Stimulated activated naive CD8-positive, alpha-beta T cell treated with anti-CD3 and anti-CD28 coated beads, Interleukin-15, amount 100 ng/mL, for 72 hours (primary cell): ENCODE measurements at regions not wholly inside any gene's neighbourhood (a gene's known extent, or its start where the extent isn't known, plus 50 kb on each side); places are given as distances from the start of the nearest gene placed in this dataset.

Source experiments
- ATAC-seq: fragments of 150-1000 bp; cut with Tn5 transposase; 2 replicates; pipeline ENCODE4 v1.10.0; 2021; ENCODE audit warnings: mild to moderate bottlenecking, moderate library complexity
- DNase-seq, 2 donors: peaks; one replicate each; pipeline ENCODE4 v3.0.0; 2021 to 2022
- H3K27ac Mint-ChIP-seq, 2 donors: one replicate each; pipeline ENCODE4 v1.8.0; 2022; ENCODE audit warnings: mild to moderate bottlenecking in 2 of 2, mixed read lengths in 2 of 2, moderate library complexity in 2 of 2
- H3K27me3 Mint-ChIP-seq: one replicate; pipeline ENCODE4 v1.8.0; 2022; ENCODE audit warnings: mixed read lengths
- H3K4me1 Mint-ChIP-seq: one replicate; pipeline ENCODE4 v1.8.0; 2022; ENCODE audit warnings: mild to moderate bottlenecking, mixed read lengths
- H3K4me3 Mint-ChIP-seq, 2 donors: one replicate each; pipeline ENCODE4 v1.8.0; 2022; ENCODE audit warnings: mild to moderate bottlenecking in 2 of 2, mixed read lengths in 2 of 2, moderate library complexity in 1 of 2
- H3K9me3 Mint-ChIP-seq, 2 donors: one replicate each; pipeline ENCODE4 v1.8.0; 2022; ENCODE audit warnings: mixed read lengths in 2 of 2

GRCh38 chr13:78997902-78998629 is 339.1 kb upstream of the OBI1 start:
- Mint-ChIP-seq H3K9me3 (no peaks in the 10 kb centered on the region), H3K4me1 (no peaks in the 10 kb centered on the region), H3K27me3 (no peaks in the 10 kb centered on the region), H3K4me3 (no peak overlapping the region), H3K27ac (no peak overlapping the region)
- DNase-seq (no peak), ATAC-seq (no peak)

- no peak for ATAC-seq
- H3K4me1 Mint-ChIP-seq, result no peaks in the 10 kb centered on the region
- no peak overlapping the region for H3K27ac Mint-ChIP-seq
- DNase-seq, result no peak
- no peaks in the 10 kb centered on the region for H3K9me3 Mint-ChIP-seq
- no peak overlapping the region for H3K4me3 Mint-ChIP-seq
- no peaks in the 10 kb centered on the region for H3K27me3 Mint-ChIP-seq
Measured at GRCh38 chr13:78993792-78994191, 334.8 kb upstream of the OBI1 start.

GRCh38 chr13:78981913-78982312 is 323.0 kb upstream of the OBI1 start:
- H3K4me1 Mint-ChIP-seq, result no peaks in the 10 kb centered on the region
- no peaks in the 10 kb centered on the region for H3K9me3 Mint-ChIP-seq
- H3K4me3 Mint-ChIP-seq, result no peak overlapping the region
- H3K27ac Mint-ChIP-seq, result no peak overlapping the region
- no peak for DNase-seq
- ATAC-seq, result peak; percentile 31
- H3K27me3 Mint-ChIP-seq, result no peaks in the 10 kb centered on the region

GRCh38 chr13:78979349-78979748 is 320.4 kb upstream of the OBI1 start:
- Mint-ChIP-seq H3K9me3 (no peaks in the 10 kb centered on the region), H3K4me3 (no peak overlapping the region), H3K4me1 (no peaks in the 10 kb centered on the region), H3K27ac (no peak overlapping the region), H3K27me3 (no peaks in the 10 kb centered on the region)
- DNase-seq (no peak), ATAC-seq (no peak)

- DNase-seq (peak; percentile 28 to 37), ATAC-seq (peak; percentile 83)
- Mint-ChIP-seq H3K4me3 (no peak overlapping the region), H3K27me3 (no peaks in the 10 kb centered on the region), H3K9me3 (no peaks in the 10 kb centered on the region), H3K27ac (no peak overlapping the region), H3K4me1 (no peaks in the 10 kb centered on the region)
Measured at GRCh38 chr13:78978381-78978998, 319.5 kb upstream of the OBI1 start.

GRCh38 chr13:78977311-78977710 is 318.4 kb upstream of the OBI1 start:
- no peaks in the 10 kb centered on the region for H3K9me3 Mint-ChIP-seq

GRCh38 chr13:78976696-78977095 is 317.7 kb upstream of the OBI1 start:
- no peak for ATAC-seq
- no peak for DNase-seq
- no peaks in the 10 kb centered on the region for H3K4me1 Mint-ChIP-seq
- H3K27ac Mint-ChIP-seq, result no peak overlapping the region
- H3K9me3 Mint-ChIP-seq, result no peaks in the 10 kb centered on the region
- H3K27me3 Mint-ChIP-seq, result no peaks in the 10 kb centered on the region
- no peak overlapping the region for H3K4me3 Mint-ChIP-seq

More at GRCh38 chr13:78977311-78977710, 318.4 kb upstream of the OBI1 start:
- DNase-seq, result no peak
- Mint-ChIP-seq H3K4me3 (no peak overlapping the region), H3K27me3 (no peaks in the 10 kb centered on the region), H3K27ac (no peak overlapping the region), H3K4me1 (no peaks in the 10 kb centered on the region)
- no peak for ATAC-seq

GRCh38 chr13:78972561-78972960 is 313.6 kb upstream of the OBI1 start:
- Mint-ChIP-seq H3K4me1 (no peaks in the 10 kb centered on the region), H3K27me3 (peaks cover 8% of the 10 kb centered on the region), H3K27ac (no peak overlapping the region), H3K4me3 (no peak overlapping the region), H3K9me3 (no peaks in the 10 kb centered on the region)
- no peak for ATAC-seq
- DNase-seq, result no peak

GRCh38 chr13:78971355-78972025 is 312.5 kb upstream of the OBI1 start:
- ATAC-seq, result no peak
- peaks cover 8% of the 10 kb centered on the region for H3K27me3 Mint-ChIP-seq
- H3K4me3 Mint-ChIP-seq, result no peak overlapping the region
- H3K9me3 Mint-ChIP-seq, result no peaks in the 10 kb centered on the region
- DNase-seq, result no peak
- no peak overlapping the region for H3K27ac Mint-ChIP-seq
- H3K4me1 Mint-ChIP-seq, result no peaks in the 10 kb centered on the region

GRCh38 chr13:78960881-78961280 is 301.9 kb upstream of the OBI1 start:
- H3K9me3 Mint-ChIP-seq, result no peaks in the 10 kb centered on the region
- H3K4me3 Mint-ChIP-seq, result no peak overlapping the region
- H3K4me1 Mint-ChIP-seq, result no peaks in the 10 kb centered on the region
- ATAC-seq (no peak), DNase-seq (no peak)
- H3K27ac Mint-ChIP-seq, result no peak overlapping the region
- peaks cover 8% of the 10 kb centered on the region for H3K27me3 Mint-ChIP-seq

- peaks cover 8% of the 10 kb centered on the region for H3K27me3 Mint-ChIP-seq
- no peak for DNase-seq
- H3K27ac Mint-ChIP-seq, result no peak overlapping the region
- H3K4me3 Mint-ChIP-seq, result no peak overlapping the region
- H3K9me3 Mint-ChIP-seq, result no peaks in the 10 kb centered on the region
- H3K4me1 Mint-ChIP-seq, result no peaks in the 10 kb centered on the region
- no peak for ATAC-seq
Measured at GRCh38 chr13:78958006-78958405, 299.1 kb upstream of the OBI1 start.

- ATAC-seq (no peak), DNase-seq (no peak)
- no peaks in the 10 kb centered on the region for H3K4me1 Mint-ChIP-seq
- H3K9me3 Mint-ChIP-seq, result no peaks in the 10 kb centered on the region
- H3K27ac Mint-ChIP-seq, result no peak overlapping the region
- H3K4me3 Mint-ChIP-seq, result no peak overlapping the region
- peaks cover 2% of the 10 kb centered on the region for H3K27me3 Mint-ChIP-seq
Measured at GRCh38 chr13:78940455-78941130, 281.6 kb upstream of the OBI1 start.

GRCh38 chr13:78934336-78934735 is 275.4 kb upstream of the OBI1 start:
- H3K27me3 Mint-ChIP-seq, result peaks cover 8% of the 10 kb centered on the region
- no peaks in the 10 kb centered on the region for H3K9me3 Mint-ChIP-seq
- no peaks in the 10 kb centered on the region for H3K4me1 Mint-ChIP-seq
- DNase-seq (no peak), ATAC-seq (no peak)
- H3K4me3 Mint-ChIP-seq, result no peak overlapping the region
- no peak overlapping the region for H3K27ac Mint-ChIP-seq

- no peaks in the 10 kb centered on the region for H3K4me1 Mint-ChIP-seq
- H3K9me3 Mint-ChIP-seq, result no peaks in the 10 kb centered on the region
- H3K27me3 Mint-ChIP-seq, result no peaks in the 10 kb centered on the region
- H3K4me3 Mint-ChIP-seq, result no peak overlapping the region
- DNase-seq (no peak), ATAC-seq (no peak)
- H3K27ac Mint-ChIP-seq, result no peak overlapping the region
Measured at GRCh38 chr13:78915015-78915414, 256.1 kb upstream of the OBI1 start.

GRCh38 chr13:78913656-78914055 is 254.7 kb upstream of the OBI1 start:
- no peaks in the 10 kb centered on the region for H3K4me1 Mint-ChIP-seq
- DNase-seq (no peak), ATAC-seq (no peak)
- no peaks in the 10 kb centered on the region for H3K9me3 Mint-ChIP-seq
- H3K4me3 Mint-ChIP-seq, result no peak overlapping the region
- no peaks in the 10 kb centered on the region for H3K27me3 Mint-ChIP-seq
- H3K27ac Mint-ChIP-seq, result no peak overlapping the region

- no peak overlapping the region for H3K4me3 Mint-ChIP-seq
- H3K27ac Mint-ChIP-seq, result no peak overlapping the region
- no peaks in the 10 kb centered on the region for H3K9me3 Mint-ChIP-seq
- H3K27me3 Mint-ChIP-seq, result no peaks in the 10 kb centered on the region
- ATAC-seq (no peak), DNase-seq (no peak)
- H3K4me1 Mint-ChIP-seq, result no peaks in the 10 kb centered on the region
Measured at GRCh38 chr13:78910147-78910546, 251.2 kb upstream of the OBI1 start.
